Tibial artery (tissue), 4 donors: ENCODE measurements at regions not wholly inside any gene's neighbourhood (a gene's known extent, or its start where the extent isn't known, plus 50 kb on each side); places are given as distances from the start of the nearest gene placed in this dataset.

Source experiments
- DNase-seq, 2 donors: peaks; one replicate each; pipeline ENCODE4 v3.0.0-alpha.2; 2019
- H3K27ac ChIP-seq, 2 donors: fragments of 200-600 bp; sonication (generic) in 1 of 2; 1 replicate in 1 of 2; 2 replicates in 1 of 2; pipeline ENCODE4 v1.5.1; 2018 to 2019; ENCODE audit warnings: mild to moderate bottlenecking in 1 of 2
- H3K27me3 ChIP-seq, 2 donors: fragments of 200-600 bp; sonication (generic) in 1 of 2; one replicate each; pipeline versions ENCODE4 v1.5.1 to v1.6.0; 2016 to 2019
- H3K36me3 ChIP-seq, 3 donors: fragments of 200-600 bp; sonication (generic) in 2 of 3; one replicate each; pipeline ENCODE4 v1.5.1; 2016 to 2019; ENCODE audit warnings: mild to moderate bottlenecking in 2 of 3
- H3K4me1 ChIP-seq, 4 donors: fragments of 200-600 bp; sonication (generic) in 2 of 4; 1 replicate in 3 of 4; 2 replicates in 1 of 4; pipeline ENCODE4 v1.5.1; 2016 to 2019
- H3K4me3 ChIP-seq, 2 donors: fragments of 200-600 bp; sonication (generic) in 1 of 2; 1 replicate in 1 of 2; 2 replicates in 1 of 2; pipeline ENCODE4 v1.5.1; 2018 to 2019; ENCODE audit warnings: mild to moderate bottlenecking in 2 of 2
- H3K9me3 ChIP-seq, 3 donors: fragments of 200-600 bp; sonication (generic) in 1 of 3; one replicate each; pipeline ENCODE4 v1.5.1; 2016 to 2019
- intact Hi-C: fragments of 100-400 bp; cut with DNase I; formaldehyde crosslinking; loops from one replicate; pipeline ENCODE4 v1.15.0; 2023; ENCODE audit warnings: low total_unique reads
- TF ChIP-seq, protein P1 (sequence below), 2 experiments: fragments of 200-600 bp in 1 of 2; fragments of 450-650 bp in 1 of 2; IDR thresholded peaks; one replicate each; pipeline ENCODE4 v1.5.1; 2017 to 2019; ENCODE audit warnings: antibody characterized with exemption in 2 of 2, mild to moderate bottlenecking in 1 of 2, moderate library complexity in 1 of 2

DNA sequence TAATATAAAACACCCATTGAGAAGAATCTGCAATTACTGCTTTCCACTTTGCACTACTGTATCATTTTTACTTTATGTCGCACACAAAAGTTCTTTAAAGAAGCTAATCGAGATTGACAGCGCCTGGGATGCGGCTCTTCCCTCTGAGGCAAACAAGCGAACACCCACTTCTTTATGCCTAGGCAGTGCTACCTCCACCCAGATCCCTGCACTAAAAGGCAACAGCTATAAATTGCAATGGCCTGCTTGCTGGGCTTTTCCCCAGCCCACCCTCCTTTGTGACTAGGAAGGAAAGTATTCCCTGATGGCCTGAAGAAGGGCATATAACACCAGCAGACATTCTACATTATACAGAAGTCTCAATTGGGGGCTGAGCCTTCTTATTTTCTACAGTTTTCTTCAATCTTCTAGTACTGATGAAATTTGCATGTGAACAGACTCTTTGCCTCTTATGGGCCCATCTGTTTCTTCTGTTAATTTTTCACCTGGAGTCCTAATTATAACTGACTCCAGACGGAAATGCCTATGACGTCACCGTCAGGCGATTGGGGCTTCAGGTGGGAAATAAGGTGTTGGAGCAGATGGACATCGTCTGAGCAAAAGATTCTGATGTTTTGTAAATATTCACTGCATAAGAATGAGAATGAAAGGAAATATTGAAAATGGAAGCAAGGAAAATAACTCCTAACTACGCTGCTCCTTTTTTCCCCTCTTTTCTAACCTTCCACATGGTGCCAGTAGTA lies 138.9 kb upstream of the DCC start:
- no peak overlapping the region for H3K27ac ChIP-seq
- TF ChIP-seq, protein P1, sequence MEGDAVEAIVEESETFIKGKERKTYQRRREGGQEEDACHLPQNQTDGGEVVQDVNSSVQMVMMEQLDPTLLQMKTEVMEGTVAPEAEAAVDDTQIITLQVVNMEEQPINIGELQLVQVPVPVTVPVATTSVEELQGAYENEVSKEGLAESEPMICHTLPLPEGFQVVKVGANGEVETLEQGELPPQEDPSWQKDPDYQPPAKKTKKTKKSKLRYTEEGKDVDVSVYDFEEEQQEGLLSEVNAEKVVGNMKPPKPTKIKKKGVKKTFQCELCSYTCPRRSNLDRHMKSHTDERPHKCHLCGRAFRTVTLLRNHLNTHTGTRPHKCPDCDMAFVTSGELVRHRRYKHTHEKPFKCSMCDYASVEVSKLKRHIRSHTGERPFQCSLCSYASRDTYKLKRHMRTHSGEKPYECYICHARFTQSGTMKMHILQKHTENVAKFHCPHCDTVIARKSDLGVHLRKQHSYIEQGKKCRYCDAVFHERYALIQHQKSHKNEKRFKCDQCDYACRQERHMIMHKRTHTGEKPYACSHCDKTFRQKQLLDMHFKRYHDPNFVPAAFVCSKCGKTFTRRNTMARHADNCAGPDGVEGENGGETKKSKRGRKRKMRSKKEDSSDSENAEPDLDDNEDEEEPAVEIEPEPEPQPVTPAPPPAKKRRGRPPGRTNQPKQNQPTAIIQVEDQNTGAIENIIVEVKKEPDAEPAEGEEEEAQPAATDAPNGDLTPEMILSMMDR (IDR thresholded peaks at IDR 0.05): no peak
- intact Hi-C loops: no loop called here

DNA sequence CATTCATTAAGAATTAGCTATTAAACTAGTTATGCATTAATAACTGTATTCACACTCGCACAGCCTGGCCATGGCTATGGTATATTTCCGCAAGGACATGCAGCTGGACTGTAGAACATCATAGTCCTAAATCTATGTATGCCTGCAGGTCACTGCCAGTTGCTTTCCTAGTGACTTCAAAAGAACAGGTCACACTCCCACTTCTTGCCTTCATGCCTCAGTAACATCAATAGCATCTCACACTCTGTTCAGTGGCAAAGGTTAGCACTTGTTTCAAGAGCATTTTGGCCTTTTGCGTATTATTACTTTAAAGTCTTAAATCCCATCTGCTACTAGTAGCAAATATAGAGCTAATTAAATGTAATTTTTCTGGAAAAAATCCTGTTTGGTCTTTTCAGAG lies 131.4 kb upstream of the DCC start:
- Histone ChIP-seq H3K4me3 (no peak overlapping the region), H3K9me3 (no peaks in the 10 kb centered on the region), H3K27me3 (no peaks in the 10 kb centered on the region), H3K27ac (no peak overlapping the region), H3K36me3 (no peaks in the 10 kb centered on the region), H3K4me1 (no peaks in the 10 kb centered on the region)
- no peak for DNase-seq
- TF ChIP-seq, protein P1 (IDR thresholded peaks at IDR 0.05): no peak
- intact Hi-C loops: no loop called here

More for the DNA sequence above, 138.9 kb upstream of the DCC start:
- no peak for DNase-seq
- Histone ChIP-seq H3K36me3 (no peaks in the 10 kb centered on the region), H3K4me1 (no peaks in the 10 kb centered on the region), H3K27me3 (no peaks in the 10 kb centered on the region), H3K9me3 (no peaks in the 10 kb centered on the region), H3K4me3 (no peak overlapping the region)

DNA sequence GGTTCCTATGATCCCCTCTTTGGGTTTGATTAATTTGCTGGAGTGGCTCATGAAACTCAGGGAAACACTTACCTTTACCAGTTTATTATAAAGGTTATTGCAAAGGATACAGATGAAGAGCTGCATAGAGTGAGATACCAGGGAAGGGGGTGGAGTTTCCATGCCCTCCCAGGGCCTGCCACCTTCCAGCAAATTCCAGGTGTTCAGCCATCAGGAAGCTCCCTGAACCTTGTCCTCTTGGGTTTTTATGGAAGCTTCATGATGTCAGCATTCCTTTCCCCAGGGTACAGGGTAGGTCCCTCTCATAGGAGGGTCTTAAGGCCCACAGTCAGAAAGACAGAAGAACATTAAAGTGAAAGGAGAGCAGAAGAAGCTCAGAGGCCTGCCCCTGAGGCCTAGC lies 123.9 kb upstream of the DCC start:
- H3K4me1 ChIP-seq: no peaks in the 10 kb centered on the region
- H3K36me3 ChIP-seq: no peaks in the 10 kb centered on the region
- H3K27me3 ChIP-seq: no peaks in the 10 kb centered on the region
- H3K4me3 ChIP-seq: no peak overlapping the region
- no peak overlapping the region for H3K27ac ChIP-seq
- no peak for DNase-seq
- H3K9me3 ChIP-seq: no peaks in the 10 kb centered on the region
- intact Hi-C loops: no loop called here
- TF ChIP-seq, protein P1 (IDR thresholded peaks at IDR 0.05): no peak

GRCh38 chr18:52216666-52217065 lies 123.3 kb upstream of the DCC start:
- intact Hi-C loops: no loop called here
- no peak overlapping the region for H3K27ac ChIP-seq
- no peaks in the 10 kb centered on the region for H3K27me3 ChIP-seq
- H3K36me3 ChIP-seq: no peaks in the 10 kb centered on the region
- no peaks in the 10 kb centered on the region for H3K4me1 ChIP-seq
- DNase-seq: no peak
- TF ChIP-seq, protein P1 (IDR thresholded peaks at IDR 0.05): no peak
- H3K9me3 ChIP-seq: no peaks in the 10 kb centered on the region
- H3K4me3 ChIP-seq: no peak overlapping the region

GRCh38 chr18:52219102-52219501 lies 120.9 kb upstream of the DCC start:
- Histone ChIP-seq H3K4me1 (no peaks in the 10 kb centered on the region), H3K9me3 (no peaks in the 10 kb centered on the region), H3K36me3 (no peaks in the 10 kb centered on the region), H3K27me3 (no peaks in the 10 kb centered on the region), H3K27ac (no peak overlapping the region), H3K4me3 (no peak overlapping the region)
- DNase-seq: no peak
- TF ChIP-seq, protein P1 (IDR thresholded peaks at IDR 0.05): no peak
- intact Hi-C loops: no loop called here
